Left cardiac atrium (tissue), 4 donors: ENCODE measurements at regions not wholly inside any gene's neighbourhood (a gene's known extent, or its start where the extent isn't known, plus 50 kb on each side); places are given as distances from the start of the nearest gene placed in this dataset.
A peak's percentile ranks its signal among the peaks of the same experiment; 100 is the strongest.

ENCODE experiments used
- ATAC-seq, 2 donors: fragments of 200-7000 bp; cut with Tn5 transposase; one replicate each; pipeline ENCODE4 v1.9.1; 2020; ENCODE audit warnings: mild to moderate bottlenecking in 2 of 2, moderate library complexity in 2 of 2
- DNase-seq: peaks from one replicate; pipeline ENCODE4 v3.0.0-alpha.2; 2020
- intact Hi-C, 2 donors: fragments of 100-400 bp; cut with DNase I; formaldehyde crosslinking; loops; one replicate each; pipeline versions ENCODE4 v1.14.1 to v1.15.1; 2022 to 2023
- donor health status: DM: no; HTN: yes; CAD: no.
- donor health status: DM: no; HTN: yes; CAD: no; lungs with severe emphysema.
- donor health status: DM: yes; HTN: yes; CAD: no.
- donor health status: Dilated cardiomyopathy.

DNA sequence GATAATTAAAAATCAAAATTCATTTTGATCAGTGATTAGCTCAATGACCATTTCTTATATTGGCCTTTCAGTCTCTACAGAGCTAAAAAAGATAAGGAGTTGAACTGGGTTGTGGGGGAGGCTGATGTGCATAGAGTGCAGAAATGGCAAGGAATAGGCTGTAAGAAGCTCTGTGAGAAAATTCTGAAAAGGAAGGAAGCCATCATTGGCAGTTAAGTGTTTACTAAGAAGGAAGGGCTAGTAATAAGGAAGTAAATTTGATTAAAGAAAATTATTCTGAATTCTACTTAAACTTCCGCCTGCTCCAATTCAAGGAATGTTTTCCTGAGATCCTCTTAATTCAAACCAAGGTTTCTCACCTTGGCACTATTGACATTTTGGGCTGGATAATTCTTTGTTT lies 187.5 kb downstream of the MZT1 start:
- no peak for DNase-seq
- intact Hi-C loops = no loop called here
- ATAC-seq = no peak

DNA sequence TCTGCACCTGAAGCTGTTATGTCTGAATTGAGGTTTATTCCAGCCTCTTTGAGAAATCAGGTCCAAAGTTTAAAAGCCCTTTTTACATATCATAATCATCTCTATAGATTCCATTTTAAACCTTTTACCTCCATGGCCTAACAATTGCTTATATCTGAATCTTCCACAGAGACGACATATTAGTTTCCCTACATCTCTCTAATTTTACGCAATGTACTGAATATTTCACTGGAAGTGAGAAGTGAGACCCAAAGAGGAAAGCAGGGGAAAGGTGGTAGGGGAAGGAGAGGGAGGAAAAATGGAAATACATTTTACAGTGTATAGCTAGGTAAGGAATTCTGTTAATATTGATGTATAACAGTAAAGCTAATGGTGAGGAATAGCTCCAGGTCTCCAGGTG lies 189.6 kb downstream of the MZT1 start:
- intact Hi-C loops = no loop called here
- DNase-seq (no peak), ATAC-seq (no peak)

DNA sequence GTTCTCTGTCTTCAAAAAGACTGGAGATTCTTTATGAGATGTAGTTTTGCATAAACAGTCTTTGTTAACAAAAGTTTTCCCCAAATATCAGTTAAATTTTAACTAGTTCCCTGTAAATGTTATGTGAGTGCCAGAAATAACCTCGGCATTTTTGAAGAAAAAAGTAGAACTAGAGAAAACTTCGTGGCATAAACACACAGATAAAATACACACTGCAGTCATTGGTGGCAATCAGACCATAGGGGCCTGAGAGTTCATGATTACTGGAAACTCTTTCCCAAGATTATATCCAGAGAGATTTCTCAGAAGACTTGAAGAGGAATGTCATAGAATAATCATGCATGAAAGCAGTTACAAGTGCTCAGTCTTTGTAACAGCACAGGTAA lies 190.0 kb downstream of the MZT1 start:
- intact Hi-C loops = no loop called here
- ATAC-seq (no peak), DNase-seq (no peak)

DNA sequence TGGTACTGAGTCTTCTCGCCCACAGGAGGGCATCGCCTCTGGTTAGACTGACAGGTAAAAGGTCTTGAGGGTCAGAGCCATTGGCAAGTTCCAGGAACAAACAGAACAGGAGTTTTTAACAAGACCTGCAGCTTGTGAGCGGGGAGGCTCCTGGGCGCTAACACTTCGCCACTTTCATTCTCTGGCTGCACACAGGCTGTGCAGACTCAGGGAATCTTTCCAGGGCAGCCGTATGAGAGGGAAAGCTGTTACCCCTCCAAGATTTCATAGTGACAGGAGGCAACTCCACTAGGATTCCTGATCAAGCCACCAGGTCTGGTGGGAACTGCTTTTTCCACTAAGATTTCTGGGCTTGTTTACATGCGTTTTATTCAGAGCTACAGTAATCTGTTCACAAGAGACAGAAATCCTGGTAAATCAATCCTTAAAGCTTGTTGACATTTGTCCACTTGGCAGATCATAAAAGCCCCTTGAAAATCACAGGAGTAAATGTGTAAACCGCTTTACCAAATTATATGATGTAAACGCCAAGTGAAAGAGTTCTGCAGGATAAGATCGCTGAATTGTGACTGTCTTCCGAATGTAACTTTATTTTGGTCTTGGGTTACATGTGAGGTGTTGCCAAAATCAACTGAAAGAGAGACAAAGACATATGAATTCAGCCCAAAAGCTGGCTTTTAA lies 190.6 kb downstream of the MZT1 start:
- DNase-seq (no peak), ATAC-seq (no peak)
- intact Hi-C loops = no loop called here

DNA sequence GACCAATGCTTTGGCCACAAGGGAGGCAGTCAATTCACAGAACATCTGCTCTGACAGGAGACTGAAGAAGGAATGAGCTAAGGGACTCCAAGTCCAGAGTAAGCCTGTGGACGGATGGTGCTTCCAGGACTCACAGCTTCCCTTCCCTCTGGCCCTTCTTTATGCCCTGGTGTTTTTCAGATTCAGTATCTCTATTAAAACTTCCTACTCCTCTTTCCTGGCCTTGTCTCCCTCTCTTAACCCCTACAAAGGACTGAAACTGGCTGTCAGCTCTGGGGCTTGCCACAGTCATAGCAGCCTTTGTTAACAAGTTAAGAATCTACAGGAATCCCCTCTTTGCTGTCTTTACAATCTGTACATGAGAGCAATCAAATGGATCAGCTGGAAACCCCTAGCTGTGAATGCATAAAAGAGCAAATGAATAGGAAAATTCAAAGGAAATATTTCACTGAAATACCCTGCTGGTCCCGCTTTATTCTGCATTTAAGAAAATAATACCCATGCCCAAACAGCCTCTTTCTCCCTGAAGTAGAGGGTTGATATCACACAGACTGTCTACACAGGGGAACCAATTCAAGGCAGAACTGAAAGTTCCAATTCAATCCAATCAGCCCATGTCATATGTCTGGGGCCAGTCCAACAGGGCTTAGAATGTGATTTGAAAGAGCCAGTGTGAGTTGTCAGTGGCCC lies 192.3 kb downstream of the MZT1 start:
- DNase-seq = no peak
- intact Hi-C loops = no loop called here
- no peak for ATAC-seq

DNA sequence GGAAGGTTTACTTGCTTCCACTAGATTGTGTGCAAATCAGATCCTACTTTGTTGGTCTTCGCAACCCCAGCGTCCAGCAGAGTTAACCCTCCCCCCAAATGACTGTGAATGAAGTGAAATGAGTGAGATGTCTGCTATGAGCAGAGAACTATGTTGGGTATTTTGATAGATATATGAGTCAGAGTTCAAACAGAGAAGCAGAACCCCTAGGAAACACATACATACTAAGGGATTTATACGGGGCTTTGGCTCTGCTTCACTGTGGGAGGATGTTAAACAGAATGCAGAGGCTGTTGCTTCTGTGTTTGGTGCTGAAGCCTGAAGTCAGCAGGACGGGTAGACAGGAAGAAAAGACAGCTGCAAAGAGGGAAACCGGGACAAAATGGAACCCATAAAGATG lies 197.0 kb downstream of the MZT1 start:
- ATAC-seq = no peak

DNA sequence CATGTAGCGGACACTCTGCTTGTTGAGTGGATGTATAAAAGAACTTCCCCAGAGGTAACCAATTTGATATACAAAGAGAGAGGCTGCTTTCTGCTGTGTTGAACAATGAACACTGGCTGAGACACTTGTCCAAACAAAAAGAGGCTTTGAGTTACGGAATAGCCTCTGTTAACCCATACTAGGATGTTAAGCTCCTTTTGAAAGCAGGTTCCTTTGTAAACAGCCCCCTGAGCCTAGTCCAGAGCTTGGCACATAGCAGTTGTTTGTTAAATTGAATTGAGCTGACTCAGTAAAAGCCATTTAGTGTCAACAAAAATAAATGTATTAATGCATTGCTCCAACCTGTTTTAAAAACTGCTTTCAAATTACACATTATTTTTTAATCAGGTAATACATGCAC lies 200.1 kb downstream of the MZT1 start:
- intact Hi-C loops = no loop called here
- no peak for DNase-seq
- no peak for ATAC-seq

More for the DNA sequence above, 197.0 kb downstream of the MZT1 start:
- intact Hi-C loops = no loop called here
- no peak for DNase-seq

DNA sequence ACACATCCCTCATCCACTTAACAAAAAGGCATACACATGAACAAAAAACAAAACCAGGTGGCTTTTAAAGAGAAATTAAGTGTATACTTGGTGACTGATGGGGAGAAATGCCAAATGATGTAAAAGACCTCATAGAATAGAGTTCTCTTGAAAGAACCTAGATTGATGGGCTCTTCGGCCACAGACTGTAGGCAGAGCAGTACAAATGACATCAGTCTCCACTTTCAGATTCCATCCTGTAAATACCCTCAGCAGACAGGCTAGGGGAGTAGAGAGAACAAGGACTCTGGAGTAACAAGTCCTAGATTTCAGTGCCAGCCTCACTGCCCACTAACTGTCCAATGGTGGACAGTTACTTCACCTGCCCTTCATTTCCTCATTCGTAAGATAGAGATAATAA lies 203.8 kb downstream of the MZT1 start:
- DNase-seq (no peak), ATAC-seq (no peak)
- intact Hi-C loops = no loop called here

DNA sequence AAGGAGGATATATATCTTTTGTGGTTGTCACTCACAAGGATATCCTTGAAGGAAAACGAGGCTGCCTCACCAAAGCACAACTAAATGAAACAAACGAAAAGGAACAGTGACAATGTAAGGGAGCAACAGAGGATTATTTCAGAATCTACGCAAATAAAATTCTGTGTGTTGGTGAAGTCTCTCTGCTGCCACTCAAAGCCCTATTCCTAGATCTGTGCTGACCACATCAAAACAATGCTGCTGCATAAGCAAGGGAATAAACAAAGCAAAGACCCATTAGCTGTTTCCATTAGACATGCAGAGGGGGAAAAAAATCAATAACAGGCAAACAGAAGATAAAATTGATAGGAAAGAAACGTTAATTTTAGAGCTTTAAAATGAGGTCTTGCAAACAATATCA lies 204.4 kb downstream of the MZT1 start:
- DNase-seq (no peak), ATAC-seq (no peak)
- intact Hi-C loops = no loop called here

DNA sequence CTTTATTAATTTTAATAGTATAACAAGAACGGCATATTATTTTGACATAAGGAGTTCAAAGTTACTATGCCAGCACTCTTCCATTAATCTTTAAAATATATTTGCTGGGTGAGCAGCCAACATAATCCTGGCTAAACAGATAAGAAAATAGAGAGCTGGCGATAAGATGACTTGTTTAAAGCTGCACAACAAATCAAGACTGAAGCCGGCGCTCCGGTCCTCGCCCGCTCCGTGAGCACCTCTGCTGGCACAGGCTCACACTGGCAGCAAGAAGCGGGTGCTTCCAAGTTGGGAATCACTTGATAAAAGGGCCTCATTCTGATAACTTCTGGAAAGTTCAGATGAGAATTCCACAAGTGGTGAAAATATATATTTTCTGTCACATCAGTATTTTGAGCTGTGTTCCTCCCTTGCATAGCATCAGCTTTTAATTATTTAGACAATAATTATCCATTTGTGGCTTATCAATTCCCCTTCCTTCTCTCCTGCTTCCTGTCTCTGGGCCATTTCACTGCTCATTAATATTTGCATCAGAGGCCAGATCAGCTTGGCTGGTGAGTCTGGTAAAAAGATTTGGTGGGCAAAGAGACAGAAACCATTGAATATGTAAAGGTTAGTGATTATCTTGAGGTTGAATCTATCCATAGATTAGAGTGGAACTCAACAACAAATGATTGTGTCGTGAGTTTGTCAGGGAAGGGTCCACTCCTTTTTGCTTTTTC lies 205.3 kb downstream of the MZT1 start:
- DNase-seq = no peak
- intact Hi-C loops = no loop called here
- ATAC-seq = no peak

DNA sequence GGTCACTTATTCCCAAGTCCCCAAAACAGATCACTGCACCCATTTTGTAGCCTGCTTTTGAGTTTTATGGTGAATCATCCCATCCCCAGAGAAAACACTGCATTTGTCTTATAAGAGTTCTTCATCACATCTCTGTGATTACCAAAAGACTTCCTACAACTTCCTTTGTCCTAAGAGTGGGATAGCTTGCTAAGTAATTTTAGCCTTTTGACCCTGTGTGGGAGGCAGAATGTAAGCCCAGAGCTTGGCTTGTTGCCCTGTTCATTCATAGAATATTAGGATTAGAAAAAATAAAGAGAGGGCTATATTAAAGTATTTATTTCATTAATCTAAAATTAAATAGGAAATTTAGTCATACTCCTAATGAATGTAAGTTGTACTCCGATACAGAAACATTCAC lies 213.3 kb downstream of the MZT1 start:
- ATAC-seq = no peak
- intact Hi-C loops = no loop called here
- DNase-seq = no peak

DNA sequence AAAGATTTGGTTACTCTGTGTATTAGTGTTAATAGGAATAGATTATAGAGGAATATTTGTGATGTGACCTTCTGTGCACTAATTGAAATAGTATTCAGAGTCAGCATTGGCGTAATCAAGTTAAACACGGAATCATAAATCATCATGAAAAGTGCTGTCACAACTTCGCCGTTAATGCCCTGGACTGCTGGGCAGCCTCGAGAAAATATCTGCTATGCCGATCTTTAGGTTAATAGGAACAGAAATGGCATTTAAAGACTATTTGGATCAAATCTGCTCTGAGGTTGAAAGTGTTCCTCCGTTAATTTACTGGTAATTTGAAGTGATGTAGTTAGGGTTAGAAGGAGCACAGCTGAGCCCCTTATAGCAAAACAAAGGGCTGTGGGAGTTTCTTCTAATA lies 219.0 kb downstream of the MZT1 start:
- intact Hi-C loops = no loop called here
- ATAC-seq (no peak), DNase-seq (no peak)

DNA sequence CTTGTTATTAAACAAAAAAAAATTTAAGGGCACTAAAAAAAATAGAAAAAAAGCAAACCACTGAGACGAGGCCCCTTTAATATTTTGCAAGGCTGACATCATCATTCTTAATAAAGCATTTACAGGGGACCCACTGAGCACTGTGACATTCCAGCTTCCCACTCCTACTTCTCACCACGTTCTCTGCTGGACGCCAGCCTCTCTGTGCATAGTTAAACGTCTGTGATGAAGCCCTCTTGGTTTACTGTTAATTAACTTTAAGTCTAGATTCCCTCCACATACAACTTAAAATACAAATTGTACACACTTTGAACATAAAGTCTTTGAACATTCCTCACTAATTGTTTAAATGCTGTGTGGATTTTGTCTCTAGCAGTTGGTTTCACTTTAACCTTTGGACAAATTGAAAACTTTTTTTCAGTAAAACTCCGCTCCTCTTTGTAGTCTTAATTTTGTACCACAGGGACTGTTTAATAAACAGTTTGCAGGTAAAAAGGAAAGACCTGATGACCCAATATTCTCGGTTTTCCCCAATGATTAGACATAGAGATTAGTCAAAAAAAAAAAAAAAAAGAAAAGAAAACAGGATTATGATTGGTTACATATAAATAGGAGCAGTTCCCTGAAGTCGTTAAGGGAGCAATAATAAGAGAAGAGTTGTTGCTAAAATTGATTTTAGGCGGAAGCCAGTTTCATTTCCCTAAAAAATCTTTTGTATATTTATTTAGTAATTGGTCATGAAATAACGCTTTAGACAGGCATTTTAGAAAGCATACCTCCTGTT lies 219.8 kb downstream of the MZT1 start:
- intact Hi-C loops = no loop called here
- DNase-seq (no peak), ATAC-seq (peak in 1 of 2 donors; percentile 35)

DNA sequence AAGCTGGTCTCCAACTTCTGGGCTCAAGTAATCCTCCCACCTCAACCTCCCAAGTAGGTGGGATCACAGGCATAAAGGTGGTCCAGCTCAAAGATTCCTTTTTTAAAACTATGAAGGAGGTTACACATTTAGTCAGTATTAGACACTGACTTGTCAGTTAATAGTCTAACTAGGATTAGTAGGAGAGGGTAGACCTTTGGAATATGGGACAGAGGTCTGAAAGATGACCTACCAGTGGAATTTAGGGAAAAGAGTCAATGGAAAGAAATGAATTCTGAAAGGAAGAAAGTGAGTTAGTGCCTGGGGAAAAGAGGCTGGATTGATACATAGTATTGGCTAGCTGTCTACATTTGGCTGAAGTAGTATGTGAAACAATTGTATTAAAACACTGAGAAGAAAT lies 220.7 kb downstream of the MZT1 start:
- intact Hi-C loops = no loop called here

DNA sequence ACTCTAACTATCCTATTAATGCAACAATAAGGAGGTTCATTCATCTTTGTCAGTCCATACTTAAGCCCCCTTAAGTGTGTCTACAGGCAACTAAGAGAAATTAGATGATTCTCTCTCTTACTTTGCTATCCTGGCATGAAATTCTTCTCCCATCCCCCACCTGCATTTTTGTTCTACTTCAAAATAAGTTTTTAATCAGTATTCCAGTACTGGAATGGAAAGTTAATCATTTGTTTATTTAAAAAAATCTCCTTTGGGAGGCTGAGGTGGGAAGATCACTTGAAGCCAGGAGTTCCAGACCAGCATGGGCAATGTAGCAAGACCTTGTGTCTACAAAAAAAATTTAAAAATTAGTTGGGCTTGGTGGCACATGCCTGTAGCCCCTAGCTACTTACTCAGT lies 222.1 kb downstream of the MZT1 start:
- no peak for DNase-seq
- ATAC-seq = no peak
- intact Hi-C loops = no loop called here

More for the DNA sequence above, 220.7 kb downstream of the MZT1 start:
- no peak for DNase-seq
- no peak for ATAC-seq

DNA sequence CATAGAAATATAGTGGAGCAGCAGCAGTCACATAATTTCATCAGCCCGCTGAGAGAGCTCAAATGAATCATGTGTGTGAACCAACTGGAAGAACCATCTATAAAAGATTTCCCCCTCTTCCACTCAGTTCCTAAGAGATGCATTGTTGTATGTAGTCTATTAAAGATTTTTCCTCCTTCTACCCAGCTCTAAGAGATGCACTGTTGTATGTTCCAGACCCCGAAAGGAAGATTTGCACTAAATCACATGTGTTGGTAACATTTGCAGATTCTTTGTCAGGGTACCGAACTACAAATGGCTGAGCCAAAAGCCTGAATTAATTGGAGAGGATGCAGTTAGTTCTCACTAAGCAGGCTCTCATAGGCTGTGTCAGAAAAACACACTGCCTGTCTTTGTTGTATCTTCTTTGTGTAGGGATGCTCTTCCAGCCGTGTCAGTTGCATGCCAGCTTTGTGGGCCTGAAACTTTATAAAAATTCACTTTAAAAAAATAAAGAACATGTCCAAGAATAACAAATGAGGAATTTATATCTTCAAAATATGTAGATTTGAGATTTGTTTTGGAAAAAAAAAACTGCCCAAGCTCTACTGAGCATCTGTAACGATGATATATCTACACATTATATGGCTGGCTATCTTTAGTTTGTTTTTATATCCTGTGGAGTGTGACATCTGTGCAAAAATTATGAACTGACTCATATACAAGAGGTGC lies 223.1 kb downstream of the MZT1 start:
- no peak for ATAC-seq
- no peak for DNase-seq
- intact Hi-C loops = no loop called here

DNA sequence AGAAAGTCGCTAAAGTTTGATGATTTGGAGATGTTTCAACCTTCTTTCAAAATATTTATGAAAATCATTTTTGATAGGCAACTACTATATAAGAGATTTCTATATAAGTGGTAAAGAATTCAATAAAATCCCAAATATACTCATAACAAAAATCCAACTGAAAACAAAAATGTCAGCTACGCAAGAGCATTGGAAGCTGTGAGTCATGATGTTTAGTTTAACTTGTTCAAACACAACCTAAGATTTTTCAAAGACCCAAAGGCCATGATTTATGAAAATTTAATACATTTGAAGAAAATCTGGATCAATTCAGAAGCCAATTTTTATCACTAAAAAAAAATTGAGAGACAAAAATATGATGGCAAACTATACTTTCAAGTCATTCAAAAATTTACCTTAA lies 226.6 kb downstream of the MZT1 start:
- ATAC-seq (no peak), DNase-seq (no peak)
- intact Hi-C loops = no loop called here

DNA sequence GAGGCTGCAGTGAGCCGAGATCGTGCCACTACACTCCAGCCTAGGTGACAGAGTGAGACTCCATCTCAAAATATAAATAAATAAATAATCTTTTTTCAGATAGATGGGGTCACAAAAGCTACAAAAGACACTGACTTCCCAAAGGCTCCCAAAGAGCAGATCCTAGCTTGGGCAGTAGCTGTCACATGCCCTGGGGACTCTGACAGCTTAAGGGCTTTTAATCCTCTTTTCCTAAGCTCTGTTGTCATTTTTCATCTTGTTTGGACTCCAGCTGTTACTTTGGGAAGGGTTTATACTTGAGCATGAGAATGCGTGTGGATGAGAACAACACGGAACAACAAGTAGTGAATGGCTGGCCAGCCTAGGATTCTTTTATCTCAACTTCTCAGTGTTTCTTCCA lies 231.7 kb downstream of the MZT1 start:
- DNase-seq (no peak), ATAC-seq (no peak)
- intact Hi-C loops = no loop called here

DNA sequence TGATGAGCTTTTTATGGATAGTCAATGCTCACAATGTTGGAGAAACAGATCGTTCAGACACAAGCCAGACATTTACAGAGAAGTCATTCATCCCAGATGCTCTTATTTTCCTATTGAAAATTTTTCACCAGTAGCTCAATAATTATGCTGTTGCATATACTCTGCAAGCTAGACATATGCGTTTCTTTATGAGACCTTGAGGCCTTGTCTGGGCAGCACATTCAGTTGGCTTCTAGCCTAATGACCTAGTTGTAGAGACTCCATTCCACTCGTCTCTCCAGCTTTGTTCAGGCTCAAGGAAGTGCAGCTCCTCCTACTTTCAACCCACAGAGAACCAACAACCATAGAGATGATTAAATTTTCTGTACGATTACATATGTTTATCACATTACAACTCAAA lies 237.7 kb downstream of the MZT1 start:
- no peak for DNase-seq
- intact Hi-C loops = no loop called here
- no peak for ATAC-seq
